ENCODE measurements at regions not wholly inside any gene's neighbourhood (a gene's known extent, or its start where the extent isn't known, plus 50 kb on each side); places are given as distances from the start of the nearest gene placed in this dataset.

GRCh38 chr10:130873636-130874035, 437.9 kb downstream of the TCERG1L start:
- H3K4me3 Mint-ChIP-seq = no peak overlapping the region
- H3K9me3 Mint-ChIP-seq = peaks cover 0 to 14% (median 2%) of the 10 kb centered on the region in 3 donors
- no peaks in the 10 kb centered on the region for H3K36me3 Mint-ChIP-seq
- H3K4me1 Mint-ChIP-seq = no peaks in the 10 kb centered on the region
- H3K27ac Mint-ChIP-seq = no peak overlapping the region
- no peaks in the 10 kb centered on the region for H3K27me3 Mint-ChIP-seq

DNA sequence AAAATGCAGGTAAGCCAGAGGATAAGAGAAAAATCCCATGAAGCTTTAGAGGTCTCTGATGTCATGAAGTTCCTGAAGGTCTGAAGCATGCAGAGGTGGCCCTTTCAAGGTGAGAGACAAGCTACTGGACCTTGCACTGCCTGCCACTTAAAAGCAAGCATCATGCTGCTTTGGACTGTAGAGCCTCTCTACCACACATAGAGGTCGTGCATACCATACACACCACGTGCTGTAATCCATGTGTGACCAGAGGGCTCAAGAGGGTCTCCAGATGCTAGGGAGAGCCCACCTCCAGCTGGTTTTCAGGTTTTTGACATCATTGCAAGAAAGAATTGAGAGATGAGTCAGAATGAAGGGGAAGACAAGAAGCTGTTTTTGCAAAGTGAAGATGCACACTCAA, 436.4 kb downstream of the TCERG1L start:
- Mint-ChIP-seq H3K9me3 (peaks cover 0 to 9% (median 0%) of the 10 kb centered on the region in 3 donors), H3K27me3 (no peaks in the 10 kb centered on the region), H3K4me3 (no peak overlapping the region)

GRCh38 chr10:130875897-130876472, 435.5 kb downstream of the TCERG1L start:
- Mint-ChIP-seq H3K4me3 (no peak overlapping the region), H3K27ac (no peak overlapping the region)

More for the DNA sequence above, 436.4 kb downstream of the TCERG1L start:
- no peak overlapping the region for H3K27ac Mint-ChIP-seq
- no peaks in the 10 kb centered on the region for H3K36me3 Mint-ChIP-seq
- H3K4me1 Mint-ChIP-seq = no peaks in the 10 kb centered on the region

GRCh38 chr10:130877126-130877525, 434.4 kb downstream of the TCERG1L start:
- no peaks in the 10 kb centered on the region for H3K36me3 Mint-ChIP-seq
- no peak overlapping the region for H3K4me3 Mint-ChIP-seq
- no peaks in the 10 kb centered on the region for H3K4me1 Mint-ChIP-seq
- no peak overlapping the region for H3K27ac Mint-ChIP-seq
- H3K9me3 Mint-ChIP-seq = peaks cover 0 to 9% (median 0%) of the 10 kb centered on the region in 3 donors
- H3K27me3 Mint-ChIP-seq = no peaks in the 10 kb centered on the region

More at GRCh38 chr10:130875897-130876472, 435.5 kb downstream of the TCERG1L start:
- peaks cover 0 to 9% (median 0%) of the 10 kb centered on the region in 3 donors for H3K9me3 Mint-ChIP-seq
- H3K27me3 Mint-ChIP-seq = no peaks in the 10 kb centered on the region
- no peaks in the 10 kb centered on the region for H3K36me3 Mint-ChIP-seq
- no peaks in the 10 kb centered on the region for H3K4me1 Mint-ChIP-seq

- Mint-ChIP-seq H3K9me3 (peaks cover 0 to 9% (median 0%) of the 10 kb centered on the region in 3 donors), H3K4me3 (no peak overlapping the region), H3K27ac (no peak overlapping the region)
Measured at GRCh38 chr10:130878131-130878530, 433.4 kb downstream of the TCERG1L start.

GRCh38 chr10:130882906-130883305, 428.6 kb downstream of the TCERG1L start:
- no peak overlapping the region for H3K4me3 Mint-ChIP-seq
- no peaks in the 10 kb centered on the region for H3K27me3 Mint-ChIP-seq
- H3K27ac Mint-ChIP-seq = no peak overlapping the region
- peaks cover 0 to 5% (median 0%) of the 10 kb centered on the region in 3 donors for H3K9me3 Mint-ChIP-seq
- H3K4me1 Mint-ChIP-seq = no peaks in the 10 kb centered on the region
- H3K36me3 Mint-ChIP-seq = no peaks in the 10 kb centered on the region

More at GRCh38 chr10:130878131-130878530, 433.4 kb downstream of the TCERG1L start:
- H3K4me1 Mint-ChIP-seq = no peaks in the 10 kb centered on the region
- no peaks in the 10 kb centered on the region for H3K36me3 Mint-ChIP-seq
- H3K27me3 Mint-ChIP-seq = no peaks in the 10 kb centered on the region

DNA sequence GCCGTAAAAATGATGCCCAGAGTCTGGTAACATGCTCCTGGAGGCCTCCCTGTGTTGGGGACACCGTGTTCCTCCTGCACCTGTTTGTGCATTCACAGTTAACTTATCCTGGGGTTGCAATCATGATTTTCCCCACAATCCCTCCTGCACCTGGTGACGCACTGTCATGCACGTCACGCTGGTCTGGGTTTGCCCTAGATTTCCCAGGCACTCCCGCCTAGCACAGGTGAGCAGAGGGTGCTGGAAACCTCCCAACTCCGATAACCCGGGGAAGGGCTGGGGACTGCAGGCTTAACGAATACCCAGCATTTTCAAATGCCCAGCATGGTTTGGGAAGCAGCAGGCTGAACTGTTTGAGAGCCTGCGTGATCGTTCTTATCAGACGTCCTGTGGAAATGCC, 427.1 kb downstream of the TCERG1L start:
- H3K4me3 Mint-ChIP-seq = no peak overlapping the region
- H3K36me3 Mint-ChIP-seq = no peaks in the 10 kb centered on the region
- no peak overlapping the region for H3K27ac Mint-ChIP-seq
- H3K4me1 Mint-ChIP-seq = no peaks in the 10 kb centered on the region
- H3K9me3 Mint-ChIP-seq = peaks cover 0 to 5% (median 0%) of the 10 kb centered on the region in 3 donors
- H3K27me3 Mint-ChIP-seq = no peaks in the 10 kb centered on the region

- Mint-ChIP-seq H3K27me3 (no peaks in the 10 kb centered on the region), H3K27ac (no peak overlapping the region), H3K4me3 (no peak overlapping the region), H3K4me1 (no peaks in the 10 kb centered on the region), H3K36me3 (no peaks in the 10 kb centered on the region), H3K9me3 (peaks cover 0 to 5% (median 0%) of the 10 kb centered on the region in 3 donors)
Measured at GRCh38 chr10:130885021-130885655, 426.4 kb downstream of the TCERG1L start.

DNA sequence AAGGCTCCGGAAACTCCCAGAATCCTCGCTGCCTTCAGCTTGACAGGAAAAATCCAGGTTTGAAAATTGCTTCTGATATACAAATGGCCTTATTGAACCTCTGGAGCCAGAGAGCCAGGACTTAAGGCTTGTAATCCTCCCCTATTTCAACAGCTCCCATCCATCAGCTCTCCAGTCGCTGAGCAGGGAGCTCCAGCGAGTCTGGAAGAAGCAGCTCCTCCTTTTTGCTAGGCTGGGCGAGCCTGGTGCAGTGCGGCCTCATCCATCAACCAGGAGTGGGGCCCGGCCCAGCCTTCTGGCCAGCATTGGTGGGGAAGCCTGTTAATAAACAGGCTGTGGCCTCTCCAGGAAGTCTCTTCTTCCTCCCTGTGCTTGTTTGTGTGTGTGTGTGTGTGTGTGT, 424.4 kb downstream of the TCERG1L start:
- Mint-ChIP-seq H3K36me3 (no peaks in the 10 kb centered on the region), H3K27me3 (no peaks in the 10 kb centered on the region), H3K4me1 (no peaks in the 10 kb centered on the region), H3K4me3 (no peak overlapping the region), H3K27ac (no peak overlapping the region), H3K9me3 (peaks cover 0 to 5% (median 0%) of the 10 kb centered on the region in 3 donors)

GRCh38 chr10:130888493-130888892, 423.0 kb downstream of the TCERG1L start:
- Mint-ChIP-seq H3K27me3 (no peaks in the 10 kb centered on the region), H3K9me3 (peaks cover 0 to 5% (median 0%) of the 10 kb centered on the region in 3 donors), H3K4me3 (no peak overlapping the region), H3K27ac (no peak overlapping the region), H3K36me3 (no peaks in the 10 kb centered on the region), H3K4me1 (no peaks in the 10 kb centered on the region)

DNA sequence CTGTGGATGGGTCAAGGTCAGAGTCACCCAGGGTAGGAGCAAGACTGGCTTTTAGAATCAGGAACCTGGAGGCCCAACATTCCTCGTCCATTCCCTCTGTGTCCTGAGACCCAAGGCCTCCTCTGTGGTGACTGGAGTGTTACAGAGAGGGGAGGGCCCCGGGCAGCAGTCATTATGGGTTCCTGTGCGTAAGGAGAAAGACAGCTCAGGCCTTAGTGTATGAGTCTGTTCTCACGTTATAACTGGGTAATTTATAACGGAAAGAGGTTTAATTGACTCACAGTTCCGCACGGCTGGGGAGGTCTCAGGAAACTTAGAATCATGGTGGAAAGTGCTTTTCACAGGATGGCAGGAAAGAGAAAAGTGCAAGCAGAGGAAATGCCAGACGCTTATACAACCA, 422.3 kb downstream of the TCERG1L start:
- Mint-ChIP-seq H3K4me1 (no peaks in the 10 kb centered on the region), H3K27ac (no peak overlapping the region), H3K9me3 (peaks cover 0 to 1% (median 0%) of the 10 kb centered on the region in 3 donors), H3K36me3 (no peaks in the 10 kb centered on the region), H3K27me3 (no peaks in the 10 kb centered on the region), H3K4me3 (no peak overlapping the region)

DNA sequence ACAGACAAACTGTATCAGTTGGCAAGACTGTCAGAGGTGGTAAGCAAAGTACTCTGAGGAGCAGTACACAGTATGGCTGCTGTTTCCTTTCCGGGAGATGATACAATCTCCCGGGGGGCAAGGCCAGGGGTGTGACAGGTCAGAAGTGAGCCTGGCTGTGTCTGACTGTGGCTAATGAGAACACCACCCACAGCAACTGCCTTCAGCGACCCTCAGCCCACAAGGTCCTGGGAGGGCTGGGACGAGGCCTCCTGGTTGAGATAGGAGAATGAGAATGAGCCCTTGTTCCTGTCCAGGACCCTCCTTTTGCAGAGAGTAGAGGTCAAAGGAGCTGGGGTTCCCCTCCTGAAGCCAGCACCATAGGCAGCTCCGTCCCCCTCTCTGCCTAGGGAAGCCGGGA, 421.7 kb downstream of the TCERG1L start:
- Mint-ChIP-seq H3K9me3 (peaks cover 0 to 1% (median 0%) of the 10 kb centered on the region in 3 donors), H3K27me3 (no peaks in the 10 kb centered on the region), H3K4me1 (no peaks in the 10 kb centered on the region), H3K36me3 (no peaks in the 10 kb centered on the region), H3K4me3 (no peak overlapping the region), H3K27ac (no peak overlapping the region)

DNA sequence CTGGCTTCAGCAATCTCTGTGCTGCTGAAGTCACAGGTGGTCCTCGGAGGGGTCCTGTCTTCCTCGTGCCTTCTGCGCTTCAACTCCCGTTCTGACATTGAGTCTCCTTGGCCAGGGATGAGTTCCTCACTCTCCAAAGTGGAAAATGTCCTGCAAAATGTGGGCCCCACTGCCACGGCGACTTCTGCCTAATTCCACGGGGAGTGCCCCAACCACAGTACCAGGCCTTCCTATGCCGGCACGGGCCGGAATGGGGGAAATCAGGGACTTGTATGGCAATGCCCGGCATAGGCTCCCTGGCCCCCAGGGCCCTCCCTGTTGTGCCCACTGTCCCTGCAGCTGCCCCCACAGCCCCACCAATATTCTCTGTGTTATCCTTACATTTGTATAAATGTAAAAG, 420.5 kb downstream of the TCERG1L start:
- Mint-ChIP-seq H3K36me3 (no peaks in the 10 kb centered on the region), H3K9me3 (no peaks in the 10 kb centered on the region), H3K4me3 (no peak overlapping the region), H3K27me3 (no peaks in the 10 kb centered on the region), H3K27ac (no peak overlapping the region), H3K4me1 (peaks cover 0 to 2% (median 0%) of the 10 kb centered on the region in 3 donors)

DNA sequence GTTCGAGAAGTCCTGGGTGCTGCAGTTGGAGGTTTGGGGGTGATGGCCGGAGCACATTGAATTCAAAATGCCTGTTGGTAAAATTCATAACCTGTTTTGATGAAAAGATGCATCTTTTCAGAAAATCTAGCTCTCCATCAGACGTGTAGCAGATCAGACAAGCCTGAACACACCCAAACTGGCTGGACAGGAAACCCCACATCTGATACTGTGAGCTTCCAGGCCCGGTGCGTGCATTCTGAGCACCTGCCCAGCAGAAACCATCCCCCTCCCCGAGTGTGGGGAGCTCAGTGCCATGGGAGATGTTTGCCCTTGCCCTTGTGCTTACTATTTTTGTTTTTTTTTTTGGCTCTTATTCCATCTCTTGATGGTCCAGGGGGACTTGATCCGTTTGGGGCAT, 417.1 kb downstream of the TCERG1L start:
- H3K27me3 Mint-ChIP-seq = no peaks in the 10 kb centered on the region
- H3K4me1 Mint-ChIP-seq = peaks cover 0 to 2% (median 0%) of the 10 kb centered on the region in 3 donors
- H3K36me3 Mint-ChIP-seq = no peaks in the 10 kb centered on the region
- H3K9me3 Mint-ChIP-seq = no peaks in the 10 kb centered on the region
- peak overlapping the region in 1 of 4 donors; percentile 37 for H3K4me3 Mint-ChIP-seq
- H3K27ac Mint-ChIP-seq = no peak overlapping the region

GRCh38 chr10:130895161-130895560, 416.4 kb downstream of the TCERG1L start:
- no peaks in the 10 kb centered on the region for H3K27me3 Mint-ChIP-seq
- no peaks in the 10 kb centered on the region for H3K36me3 Mint-ChIP-seq
- H3K4me3 Mint-ChIP-seq = no peak overlapping the region
- no peak overlapping the region for H3K27ac Mint-ChIP-seq
- H3K4me1 Mint-ChIP-seq = peaks cover 0 to 2% (median 0%) of the 10 kb centered on the region in 3 donors
- H3K9me3 Mint-ChIP-seq = no peaks in the 10 kb centered on the region

GRCh38 chr10:130897815-130898214, 413.7 kb downstream of the TCERG1L start:
- Mint-ChIP-seq H3K36me3 (no peaks in the 10 kb centered on the region), H3K4me1 (peaks cover 0 to 2% (median 0%) of the 10 kb centered on the region in 3 donors), H3K27me3 (no peaks in the 10 kb centered on the region), H3K9me3 (peaks cover 0 to 2% (median 0%) of the 10 kb centered on the region in 3 donors), H3K27ac (no peak overlapping the region), H3K4me3 (no peak overlapping the region)
